Liver (tissue), 8 donors: ENCODE measurements at regions not wholly inside any gene's neighbourhood (a gene's known extent, or its start where the extent isn't known, plus 50 kb on each side); places are given as distances from the start of the nearest gene placed in this dataset.

Experiments used
- DNase-seq: peaks from one replicate; pipeline ENCODE4 v3.0.0-alpha.2; 2017; ENCODE audit warnings: low spot score
- H3K27ac ChIP-seq, 2 donors: one replicate each; pipeline ENCODE4 v1.7.0; 2013; ENCODE audit warnings: inconsistent platforms in 2 of 2, low read length in 2 of 2, control low read depth in 1 of 2, low read depth in 1 of 2, mild to moderate bottlenecking in 1 of 2
- H3K27me3 ChIP-seq, 4 donors: one replicate each; pipeline versions ENCODE4 v1.6.1 to v1.7.0; 2013; ENCODE audit warnings: low read length in 3 of 4, inconsistent platforms in 1 of 4, mild to moderate bottlenecking in 1 of 4, moderate library complexity in 1 of 4; ENCODE audit not compliant: control insufficient read depth in 4 of 4, insufficient read depth in 4 of 4
- H3K36me3 ChIP-seq, 4 donors: one replicate each; pipeline versions ENCODE4 v1.6.1 to v1.7.0; 2013; ENCODE audit warnings: low read length in 3 of 4, mild to moderate bottlenecking in 3 of 4, low read depth in 1 of 4, moderate library complexity in 1 of 4; ENCODE audit not compliant: control insufficient read depth in 4 of 4, insufficient read depth in 3 of 4
- H3K4me1 ChIP-seq, 4 donors: one replicate each; pipeline versions ENCODE4 v1.6.1 to v1.7.0; 2013; ENCODE audit warnings: low read length in 3 of 4, mild to moderate bottlenecking in 3 of 4, moderate library complexity in 1 of 4; ENCODE audit not compliant: control insufficient read depth in 4 of 4, insufficient read depth in 4 of 4
- H3K4me3 ChIP-seq, 3 donors: one replicate each; pipeline versions ENCODE4 v1.6.1 to v1.7.0; 2013; ENCODE audit warnings: low read length in 3 of 3, control low read depth in 1 of 3, low read depth in 1 of 3, mild to moderate bottlenecking in 1 of 3
- H3K9ac ChIP-seq, 2 donors: one replicate each; pipeline ENCODE4 v1.7.0; 2013; ENCODE audit warnings: low read length in 2 of 2, mild to moderate bottlenecking in 2 of 2, moderate library complexity in 2 of 2, control low read depth in 1 of 2, low read depth in 1 of 2
- H3K9me3 ChIP-seq, 4 donors: one replicate each; pipeline versions ENCODE4 v1.6.1 to v1.7.0; 2013; ENCODE audit warnings: low read length in 3 of 4; ENCODE audit not compliant: control insufficient read depth in 4 of 4
- ATF3 ChIP-seq: IDR thresholded peaks from 2 replicates; pipeline ENCODE4 v1.6.1; 2016; ENCODE audit warnings: antibody characterized with exemption
- CTCF ChIP-seq: fragments of 150-350 bp; IDR thresholded peaks from 2 replicates; pipeline ENCODE4 v1.5.1; 2017; ENCODE audit warnings: improper control_type of control experiment, low read depth, low read length; ENCODE audit not compliant: missing input control
- EGR1 ChIP-seq, 2 donors: IDR thresholded peaks; 2 replicates each; pipeline ENCODE4 v1.6.1; 2016 to 2018; ENCODE audit warnings: antibody characterized with exemption in 2 of 2, low read depth in 2 of 2
- FOXA1 ChIP-seq: IDR thresholded peaks from 2 replicates; pipeline ENCODE4 v1.6.1; 2016; ENCODE audit warnings: antibody characterized with exemption
- FOXA2 ChIP-seq: IDR thresholded peaks from 2 replicates; pipeline ENCODE4 v1.6.1; 2016; ENCODE audit warnings: antibody characterized with exemption
- HNF4A ChIP-seq, 2 donors: conservative IDR thresholded peaks; 2 replicates each; pipeline ENCODE4 v1.6.1; 2016; ENCODE audit warnings: antibody characterized with exemption in 2 of 2, mild to moderate bottlenecking in 2 of 2
- MAX ChIP-seq: IDR thresholded peaks from 2 replicates; pipeline ENCODE4 v1.6.1; 2016; ENCODE audit warnings: antibody characterized with exemption
- NR2F2 ChIP-seq: IDR thresholded peaks from 2 replicates; pipeline ENCODE4 v1.6.1; 2016; ENCODE audit warnings: antibody characterized with exemption
- RAD21 ChIP-seq, 2 donors: IDR thresholded peaks; 2 replicates each; pipeline ENCODE4 v1.6.1; 2016; ENCODE audit warnings: antibody characterized with exemption in 2 of 2, mild to moderate bottlenecking in 2 of 2
- REST ChIP-seq: IDR thresholded peaks from 2 replicates; pipeline ENCODE4 v1.6.1; 2016; ENCODE audit warnings: antibody characterized with exemption, mild to moderate bottlenecking
- RXRA ChIP-seq, 2 donors: IDR thresholded peaks; 2 replicates each; pipeline ENCODE4 v1.6.1; 2017 to 2018; ENCODE audit warnings: antibody characterized with exemption in 2 of 2, mild to moderate bottlenecking in 1 of 2
- YY1 ChIP-seq: IDR thresholded peaks from 2 replicates; pipeline ENCODE4 v1.6.1; 2016; ENCODE audit warnings: antibody characterized with exemption, mild to moderate bottlenecking
- ZBTB33 ChIP-seq: IDR thresholded peaks from 2 replicates; pipeline ENCODE4 v1.6.1; 2016; ENCODE audit warnings: antibody characterized with exemption
- WGBS: extraction: QIAGEN DNeasy Blood & Tissue Kit; methylation state at CpG from one replicate; pipeline ENCODE4 v1.1.7; 2013; 5-methylcytosine and 5-hydroxymethylcytosine counted together
- donor health status: healthy.
- donor health status: healthy.
- donor health status: healthy.
- donor health status: healthy.
- donor health status: healthy.

GRCh38 chr1:170460414-170461155, 71.4 kb upstream of the GORAB start:
- Histone ChIP-seq H3K36me3 (no peaks in the 10 kb centered on the region), H3K9ac (no peak overlapping the region), H3K4me3 (no peak overlapping the region), H3K4me1 (no peaks in the 10 kb centered on the region), H3K27me3 (no peaks in the 10 kb centered on the region), H3K27ac (no peak overlapping the region), H3K9me3 (peaks cover 0 to 2% (median 0%) of the 10 kb centered on the region in 4 donors)
- TF ChIP-seq FOXA1 (no peak), RXRA (IDR thresholded peaks at IDR 0.05) (no peak)
- DNase-seq, result no peak
- 66% methylated on average over 2 of the region's 2 CpGs for WGBS

GRCh38 chr1:170461291-170461747, 70.6 kb upstream of the GORAB start:
- Histone ChIP-seq H3K9me3 (peaks cover 0 to 2% (median 0%) of the 10 kb centered on the region in 4 donors), H3K4me3 (no peak overlapping the region), H3K36me3 (no peaks in the 10 kb centered on the region), H3K4me1 (no peaks in the 10 kb centered on the region), H3K27me3 (no peaks in the 10 kb centered on the region), H3K27ac (no peak overlapping the region), H3K9ac (no peak overlapping the region)
- TF ChIP-seq YY1 (no peak), REST (no peak), NR2F2 (no peak), RXRA (IDR thresholded peaks at IDR 0.05) (no peak), RAD21 (IDR thresholded peaks at IDR 0.05) (no peak), MAX (no peak), EGR1 (IDR thresholded peaks at IDR 0.05; ENCODE audit: low read depth in 2 of 2) (no peak), ZBTB33 (no peak)
- WGBS, result 90% methylated on average over 1 of the region's 1 CpG
- no peak for DNase-seq

GRCh38 chr1:170461762-170462384, 70.1 kb upstream of the GORAB start:
- WGBS, result 77% methylated on average over 4 of the region's 4 CpGs
- Histone ChIP-seq H3K9ac (no peak overlapping the region), H3K27ac (no peak overlapping the region)
- TF ChIP-seq EGR1 (IDR thresholded peaks at IDR 0.05; ENCODE audit: low read depth in 2 of 2) (no peak), RAD21 (IDR thresholded peaks at IDR 0.05) (no peak), FOXA2 (no peak), ATF3 (no peak), CTCF (no peak), HNF4A (conservative IDR thresholded peaks at IDR 0.05) (no peak), REST (no peak), RXRA (IDR thresholded peaks at IDR 0.05) (no peak)

More at GRCh38 chr1:170461762-170462384, 70.1 kb upstream of the GORAB start:
- no peak overlapping the region for H3K4me3 ChIP-seq
- peaks cover 0 to 2% (median 0%) of the 10 kb centered on the region in 4 donors for H3K9me3 ChIP-seq
- no peak for DNase-seq
- no peaks in the 10 kb centered on the region for H3K27me3 ChIP-seq
- no peaks in the 10 kb centered on the region for H3K36me3 ChIP-seq
- no peaks in the 10 kb centered on the region for H3K4me1 ChIP-seq
